NCI-H2107 treated with DMSO at 0.1 percent for 48 hours (cell line): ENCODE measurements at regions not wholly inside any gene's neighbourhood (a gene's known extent, or its start where the extent isn't known, plus 50 kb on each side); places are given as distances from the start of the nearest gene placed in this dataset.
A peak's percentile ranks its signal among the peaks of the same experiment; 100 is the strongest.
"Not testable (repeated sequence)": the region's sequence is repeated elsewhere in the genome, so short reads cannot be mapped to it uniquely, and the experiment has no call there.

Source experiments
- DNase-seq: peaks from one replicate; lab custom pipeline; 2025; ENCODE audit not compliant: unreplicated experiment; lab: John Stamatoyannopoulos, UW

GRCh38 chr1:227417756-227418480, 99.6 kb upstream of the CDC42BPA start:
- no peak for DNase-seq

GRCh38 chr1:227416156-227416830, 98.0 kb upstream of the CDC42BPA start:
- no peak for DNase-seq

- DNase-seq = no peak
Observed at GRCh38 chr1:227415115-227415790, 97.0 kb upstream of the CDC42BPA start.

GRCh38 chr1:227411066-227411465, 92.8 kb upstream of the CDC42BPA start:
- DNase-seq = no peak

- DNase-seq = not testable (repeated sequence)
Observed at GRCh38 chr1:227406332-227406731, 88.0 kb upstream of the CDC42BPA start.

GRCh38 chr1:227403535-227403934, 85.2 kb upstream of the CDC42BPA start:
- DNase-seq = no peak

- peak; percentile 42 for DNase-seq
Observed at GRCh38 chr1:227401562-227402342, 83.5 kb upstream of the CDC42BPA start.

GRCh38 chr1:227399152-227399730, 80.9 kb upstream of the CDC42BPA start:
- no peak for DNase-seq

GRCh38 chr1:227397354-227397978, 79.2 kb upstream of the CDC42BPA start:
- DNase-seq = no peak

GRCh38 chr1:227396539-227397353, 78.5 kb upstream of the CDC42BPA start:
- DNase-seq = no peak

GRCh38 chr1:227395426-227396028, 77.2 kb upstream of the CDC42BPA start:
- DNase-seq = no peak

GRCh38 chr1:227392984-227393764, 74.9 kb upstream of the CDC42BPA start:
- DNase-seq = no peak

GRCh38 chr1:227391879-227392278, 73.6 kb upstream of the CDC42BPA start:
- no peak for DNase-seq

GRCh38 chr1:227391211-227391610, 72.9 kb upstream of the CDC42BPA start:
- DNase-seq = no peak

GRCh38 chr1:227390525-227390924, 72.2 kb upstream of the CDC42BPA start:
- DNase-seq = no peak

- no peak for DNase-seq
Observed at GRCh38 chr1:227388214-227389168, 70.2 kb upstream of the CDC42BPA start.

- DNase-seq = no peak
Observed at GRCh38 chr1:227379555-227379892, 61.2 kb upstream of the CDC42BPA start.
